HG03135 (cell line): ENCODE measurements at regions not wholly inside any gene's neighbourhood (a gene's known extent, or its start where the extent isn't known, plus 50 kb on each side); places are given as distances from the start of the nearest gene placed in this dataset.

ENCODE experiments used
- ATAC-seq: cut with Tn5 transposase; IDR thresholded peaks from one replicate; pipeline ENCODE4 v1.9.1; 2021; ENCODE audit warnings: mild to moderate bottlenecking, moderate library complexity; ENCODE audit not compliant: unreplicated experiment

GRCh38 chrX:68897118-68897945, 68.5 kb downstream of the EFNB1 start:
- ATAC-seq: no peak

GRCh38 chrX:68896581-68896980, 67.8 kb downstream of the EFNB1 start:
- ATAC-seq: no peak

GRCh38 chrX:68895778-68896177, 67.0 kb downstream of the EFNB1 start:
- ATAC-seq: no peak

GRCh38 chrX:68895341-68895755, 66.5 kb downstream of the EFNB1 start:
- ATAC-seq: no peak

GRCh38 chrX:68894513-68895340, 65.9 kb downstream of the EFNB1 start:
- no peak for ATAC-seq

GRCh38 chrX:68894142-68894512, 65.3 kb downstream of the EFNB1 start:
- no peak for ATAC-seq

GRCh38 chrX:68892651-68893050, 63.8 kb downstream of the EFNB1 start:
- no peak for ATAC-seq

- no peak for ATAC-seq
These were observed 63.3 kb downstream of the EFNB1 start for GRCh38 chrX:68892134-68892533.
